HepG2 (cell line): ENCODE measurements at regions not wholly inside any gene's neighbourhood (a gene's known extent, or its start where the extent isn't known, plus 50 kb on each side); places are given as distances from the start of the nearest gene placed in this dataset.

Experiments used
- ATAC-seq: fragments of 200-7000 bp; cut with Tn5 transposase; 3 replicates; pipeline ENCODE4 v1.9.1; 2020; ENCODE audit warnings: mild to moderate bottlenecking, moderate library complexity
- BruUV-seq: library from RNA; stranded (reverse); fragments of 400-500 nt; replicated peaks from 2 replicates; lab custom pipeline; 2021; lab: Mats Ljungman, UMichigan
- CTCF ChIA-PET: fragments of 300-600 bp; formaldehyde crosslinking; extraction: SDS; loops from one replicate; lab custom pipeline; 2021; ENCODE audit warnings: low total read pairs, inconsistent platforms, low intra/inter-chr PET ratio; lab: Yijun Ruan, JAX
- POLR2A ChIA-PET: fragments of 350-600 bp; sonication (Branson Sonifier 250); formaldehyde crosslinking; loops from one replicate; lab custom pipeline; 2020; ENCODE audit warnings: antibody characterized with exemption, inconsistent platforms; lab: Yijun Ruan, JAX
- DNase-seq: peaks from one replicate; pipeline ENCODE4 v3.0.0-alpha.2; 2015; ENCODE audit warnings: low spot score
- FAIRE-seq: peaks from 3 replicates; lab custom pipeline; 2011; peaks lifted over from hg19 to GRCh38; lab: Jason Lieb, UNC
- H2AFZ ChIP-seq: one replicate; pipeline ENCODE4 v1.6.1; 2011; ENCODE audit warnings: low read length, inconsistent platforms
- H3K27ac ChIP-seq: fragments of 300-600 bp; 3 replicates; pipeline ENCODE4 v1.8.0; 2011; ENCODE audit warnings: mixed run types, mild to moderate bottlenecking, mixed read lengths, low read length, inconsistent platforms; ENCODE audit not compliant: insufficient read depth; ENCODE audit errors: extremely low read length
- H3K27me3 ChIP-seq, 2 experiments: fragments of 200-600 bp in 1 of 2; 2 replicates in 1 of 2; 3 replicates in 1 of 2; pipeline versions ENCODE4 v1.6.0 to v1.8.0; 2011; ENCODE audit warnings: low read length in 2 of 2, mild to moderate bottlenecking in 2 of 2, moderate library complexity in 2 of 2, inconsistent platforms in 1 of 2; ENCODE audit not compliant: insufficient read depth in 2 of 2, control insufficient read depth in 1 of 2
- H3K36me3 ChIP-seq, 2 experiments: fragments of 200-600 bp in 1 of 2; replicated peaks in 1 of 2; 2 replicates in 1 of 2; 3 replicates in 1 of 2; pipeline versions ENCODE4 v1.5.1 to v1.8.0; 2011; ENCODE audit warnings: low read length in 2 of 2, inconsistent platforms in 1 of 2; ENCODE audit not compliant: insufficient read depth in 2 of 2, control insufficient read depth in 1 of 2
- H3K4me1 ChIP-seq: 2 replicates; pipeline ENCODE4 v1.5.1; 2012; ENCODE audit warnings: low read length, inconsistent platforms; ENCODE audit not compliant: insufficient read depth
- H3K4me2 ChIP-seq: 2 replicates; pipeline ENCODE4 v1.6.0; 2011; ENCODE audit warnings: low read depth, low read length, inconsistent platforms
- H3K4me3 ChIP-seq, 3 experiments: fragments of 200-600 bp in 1 of 3; sonication (generic), shearing (Covaris generic) in 1 of 3; replicated peaks in 1 of 3; 2 replicates each; pipeline ENCODE4 v1.5.1; 2011 to 2016; ENCODE audit warnings: low read length in 3 of 3, inconsistent platforms in 2 of 3, low read depth in 2 of 3, mild to moderate bottlenecking in 2 of 3, control low read depth in 1 of 3, mixed read lengths in 1 of 3; ENCODE audit not compliant: insufficient read depth in 1 of 3
- H3K79me2 ChIP-seq: one replicate; pipeline ENCODE4 v1.6.1; 2011; ENCODE audit warnings: low read length, inconsistent platforms; ENCODE audit not compliant: insufficient read depth
- H3K9ac ChIP-seq: 2 replicates; pipeline ENCODE4 v1.6.0; 2011; ENCODE audit warnings: mild to moderate bottlenecking, low read depth, low read length, inconsistent platforms; ENCODE audit not compliant: insufficient read depth
- H3K9me3 ChIP-seq: 2 replicates; pipeline ENCODE4 v1.5.1; 2012; ENCODE audit warnings: mild to moderate bottlenecking, low read length
- H4K20me1 ChIP-seq: 2 replicates; pipeline ENCODE4 v1.6.0; 2011; ENCODE audit warnings: inconsistent platforms, mild to moderate bottlenecking, low read length, moderate library complexity; ENCODE audit not compliant: insufficient read depth
- CREB1 ChIP-seq, 2 experiments: fragments of 450-650 bp in 1 of 2; IDR thresholded peaks; 2 replicates each; pipeline ENCODE4 v1.6.1; 2016 to 2017; ENCODE audit warnings: control low read depth in 1 of 2, mild to moderate bottlenecking in 1 of 2, missing compliant biosample characterization in 1 of 2, missing genetic modification characterization in 1 of 2
- ELF1 ChIP-seq: sonication (generic); formaldehyde crosslinking; IDR thresholded peaks from 2 replicates; pipeline ENCODE4 v1.4.0; 2020; ENCODE audit warnings: missing genetic modification reagents
- ELK4 ChIP-seq: sonication (generic); formaldehyde crosslinking; IDR thresholded peaks from 2 replicates; pipeline ENCODE4 v1.9.0; 2021; ENCODE audit warnings: missing genetic modification reagents, borderline replicate concordance
- KLF12 ChIP-seq: sonication (generic); formaldehyde crosslinking; IDR thresholded peaks from 2 replicates; pipeline ENCODE4 v1.4.0; 2020; ENCODE audit warnings: missing genetic modification reagents, borderline replicate concordance
- NFE2L2 ChIP-seq: fragments of 150-350 bp; IDR thresholded peaks from 2 replicates; pipeline ENCODE4 v1.6.1; 2014; ENCODE audit warnings: low read length
- NFKB2 ChIP-seq: sonication (generic); formaldehyde crosslinking; IDR thresholded peaks from 2 replicates; pipeline ENCODE4 v1.4.0; 2020; ENCODE audit warnings: missing genetic modification reagents, borderline replicate concordance
- PATZ1 ChIP-seq: sonication (generic); formaldehyde crosslinking; IDR thresholded peaks from 2 replicates; pipeline ENCODE4 v1.4.0; 2020; ENCODE audit warnings: missing genetic modification reagents
- PBX3 ChIP-seq: sonication (generic); formaldehyde crosslinking; IDR thresholded peaks from 2 replicates; pipeline ENCODE4 v1.8.1; 2023; ENCODE audit warnings: missing genetic modification reagents, inconsistent platforms, borderline replicate concordance
- POGK ChIP-seq: sonication (generic); formaldehyde crosslinking; conservative IDR thresholded peaks from 2 replicates; pipeline ENCODE4 v1.8.0; 2022; ENCODE audit warnings: mild to moderate bottlenecking, moderate library complexity, missing genetic modification reagents
- POLR2A ChIP-seq, 2 experiments: IDR thresholded peaks; 2 replicates each; pipeline ENCODE4 v1.6.1; 2011; ENCODE audit warnings: low read depth in 2 of 2, low read length in 2 of 2, mild to moderate bottlenecking in 1 of 2, moderate library complexity in 1 of 2; ENCODE audit not compliant: insufficient read depth in 1 of 2
- RORA ChIP-seq: sonication (generic); formaldehyde crosslinking; IDR thresholded peaks from 2 replicates; pipeline ENCODE4 v1.5.0; 2020; ENCODE audit warnings: mild to moderate bottlenecking, missing genetic modification reagents, moderate library complexity
- TERF1 ChIP-seq: sonication (generic); formaldehyde crosslinking; IDR thresholded peaks from 2 replicates; pipeline ENCODE4 v1.8.0; 2022; ENCODE audit warnings: mild to moderate bottlenecking, missing genetic modification reagents, moderate library complexity
- ZNF552 ChIP-seq: sonication (generic); formaldehyde crosslinking; IDR thresholded peaks from 2 replicates; pipeline ENCODE4 v1.9.0; 2022; ENCODE audit warnings: missing genetic modification reagents, mild to moderate bottlenecking, borderline replicate concordance
- ZNF558 ChIP-seq: sonication (generic); formaldehyde crosslinking; IDR thresholded peaks from 2 replicates; pipeline ENCODE4 v1.9.0; 2022; ENCODE audit warnings: mild to moderate bottlenecking, missing genetic modification reagents, borderline replicate concordance
- WGBS: methylation state at CpG from one replicate; pipeline ENCODE4 v1.1.6; 2017; ENCODE audit warnings: low lambda C conversion rate; 5-methylcytosine and 5-hydroxymethylcytosine counted together
- in situ Hi-C: cut with HindIII; loops from 2 replicates; pipeline ENCODE4 v1.10.0; 2017; ENCODE audit warnings: low pct_unique_long_range_greater_than_20kb; ENCODE audit not compliant: extremely low pct_ligation_motif_present
- intact Hi-C: fragments of 100-400 bp; cut with micrococcal nuclease; formaldehyde crosslinking; loops from one replicate; pipeline ENCODE4 v1.10.0; 2022; ENCODE audit not compliant: unreplicated experiment

- no TSS peak for BruUV-seq
- TF ChIP-seq KLF12 (CRISPR knock-in tag) = no peak
- TF ChIP-seq PATZ1 (CRISPR knock-in tag) = no peak
- TF ChIP-seq ELF1 (CRISPR knock-in tag) = no peak
- no peak for TF ChIP-seq RORA (CRISPR knock-in tag)
- TF ChIP-seq TERF1 (CRISPR knock-in tag) = no peak
- TF ChIP-seq ZNF558 (CRISPR knock-in tag) = no peak
- TF ChIP-seq NFE2L2 = no peak
- no peak for TF ChIP-seq CREB1 (IDR thresholded peaks at IDR 0.05)
- TF ChIP-seq CREB1 (CRISPR knock-in tag; IDR thresholded peaks at IDR 0.05) = no peak
- no peak for TF ChIP-seq POLR2A (IDR thresholded peaks at IDR 0.05; ENCODE audit: insufficient read depth in 1 of 2, low read depth in 2 of 2, low read length in 2 of 2)
- TF ChIP-seq NFKB2 (CRISPR knock-in tag) = no peak
- no peak for TF ChIP-seq PBX3 (CRISPR knock-in tag)
- no peak for TF ChIP-seq ZNF552 (CRISPR knock-in tag)
- TF ChIP-seq ELK4 = no peak
- no peak for TF ChIP-seq POGK (CRISPR knock-in tag)
- Histone ChIP-seq H3K4me1 (peaks cover 15% of the 10 kb centered on the region), H3K4me3 (no peak overlapping the region), H4K20me1 (no peaks in the 10 kb centered on the region), H3K79me2 (no peaks in the 10 kb centered on the region), H2AFZ (no peak overlapping the region), H3K36me3 (no peaks in the 10 kb centered on the region), H3K9me3 (no peaks in the 10 kb centered on the region), H3K4me2 (no peak overlapping the region), H3K27me3 (no peaks in the 10 kb centered on the region), H3K9ac (no peak overlapping the region), H3K27ac (no peak overlapping the region)
- no peak for FAIRE-seq
- CTCF ChIA-PET = no interaction called here
- POLR2A ChIA-PET = no interaction called here
- intact Hi-C loops = loop anchor here (5.0 kb wide), 1 partner anchor 1288 kb away; no protein-coding TSS in a partner anchor
- 9% methylated on average over 2 of the region's 2 CpGs for WGBS
- peak; percentile 2 for DNase-seq
- no peak for ATAC-seq
- in situ Hi-C loops = loop anchor here (25.0 kb wide), 2 partner anchors 268 to 943 kb away; no protein-coding TSS in a partner anchor
Measured at GRCh38 chr18:25830787-25831186, 259.6 kb downstream of the SS18 start.
